Stimulated activated CD4-positive, alpha-beta T cell treated with anti-CD3 and anti-CD28 coated beads, Interleukin-4, amount 100 ng/mL, for 1 hour (primary cell): ENCODE measurements at regions not wholly inside any gene's neighbourhood (a gene's known extent, or its start where the extent isn't known, plus 50 kb on each side); places are given as distances from the start of the nearest gene placed in this dataset.
"Not testable (repeated sequence)": the region's sequence is repeated elsewhere in the genome, so short reads cannot be mapped to it uniquely, and the experiment has no call there.

Experiments used
- DNase-seq: peaks from one replicate; pipeline ENCODE4 v3.0.0-alpha.2; 2020

DNA sequence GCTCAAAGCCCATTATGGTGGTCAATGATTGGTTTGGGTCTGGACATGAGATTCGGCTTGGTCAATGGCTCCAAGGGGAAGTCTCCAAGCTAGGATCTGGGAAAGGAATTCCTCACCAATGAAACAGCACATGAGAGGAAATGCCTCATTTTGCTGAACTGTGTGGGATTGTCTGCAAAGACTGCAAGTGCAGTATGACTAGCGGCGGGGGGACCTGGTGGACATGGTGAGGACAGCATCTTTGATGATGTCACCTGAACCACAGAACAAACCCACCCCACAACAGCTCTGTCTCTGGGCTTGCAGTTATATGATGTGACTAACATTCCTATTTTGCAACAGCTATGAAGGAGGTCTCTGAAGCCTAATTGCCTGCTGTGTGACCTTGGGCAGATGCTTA is 50.6 kb upstream of the NKD1 start:
- no peak for DNase-seq

- no peak for DNase-seq
Measured at GRCh38 chr16:50496990-50497389, 51.2 kb upstream of the NKD1 start.

DNA sequence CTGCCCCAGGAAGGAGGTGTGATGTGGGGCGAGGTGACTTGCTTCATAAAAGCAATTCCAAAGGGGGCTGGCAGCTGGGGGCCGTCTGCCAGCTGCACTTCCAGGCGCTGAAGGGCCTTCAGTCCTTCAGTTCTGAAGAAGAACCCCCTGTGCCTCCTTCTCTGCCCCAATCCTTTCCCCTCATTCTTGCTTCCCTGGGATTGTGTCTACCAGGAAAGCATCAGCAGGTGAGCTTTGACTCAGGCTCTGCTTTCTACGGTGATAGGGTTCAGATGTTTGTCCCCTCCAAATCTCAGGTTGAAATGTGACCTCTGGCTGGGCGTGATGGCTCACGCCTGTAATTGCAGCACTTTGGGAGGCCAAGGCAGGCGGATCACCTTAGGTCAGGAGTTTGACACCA is 52.5 kb upstream of the NKD1 start:
- DNase-seq: no peak

GRCh38 chr16:50494501-50495491 is 53.4 kb upstream of the NKD1 start:
- no peak for DNase-seq

DNA sequence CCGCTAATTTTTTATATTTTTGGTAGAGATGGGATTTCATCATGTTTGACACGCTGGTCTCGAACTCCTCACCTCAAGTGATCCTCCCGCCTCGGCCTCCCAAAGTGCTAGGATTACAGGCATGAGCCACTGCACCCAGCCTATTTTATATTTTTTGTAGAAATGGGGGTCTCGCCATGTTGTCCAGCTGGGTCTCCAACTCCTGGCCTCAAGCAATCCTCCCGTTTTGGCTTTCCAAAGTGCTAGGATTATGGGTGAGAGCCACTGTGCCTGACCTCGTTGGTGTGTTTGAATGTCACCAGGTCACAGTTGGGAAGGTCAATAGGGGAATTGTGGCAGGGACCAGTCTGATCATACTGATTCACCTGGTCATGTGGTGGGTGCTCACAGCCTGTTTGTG is 56.7 kb upstream of the NKD1 start:
- DNase-seq: no peak

DNA sequence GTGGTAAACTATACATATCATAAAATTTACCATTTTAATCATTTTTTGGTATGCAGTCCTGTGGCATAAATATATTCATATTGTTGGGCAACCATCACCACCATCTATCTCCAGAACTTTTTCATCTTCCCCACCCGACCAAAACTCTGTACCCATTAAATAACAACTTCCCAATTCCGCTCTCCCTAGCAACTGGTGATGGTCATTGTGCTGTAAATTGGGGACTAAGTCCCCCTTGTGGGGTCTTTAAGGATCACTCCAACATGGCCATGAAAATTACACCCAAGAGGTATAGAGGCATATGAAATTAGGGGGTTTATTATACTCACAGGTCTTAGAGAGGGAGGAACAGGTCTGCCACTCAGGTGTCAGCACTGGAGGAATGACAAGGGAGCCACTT is 57.4 kb upstream of the NKD1 start:
- DNase-seq: no peak

- no peak for DNase-seq
Measured at GRCh38 chr16:50489182-50489581, 59.0 kb upstream of the NKD1 start.

GRCh38 chr16:50487528-50487927 is 60.7 kb upstream of the NKD1 start:
- no peak for DNase-seq

- DNase-seq: not testable (repeated sequence)
Measured at GRCh38 chr16:50486162-50486561, 62.0 kb upstream of the NKD1 start.

- no peak for DNase-seq
Measured at GRCh38 chr16:50485232-50485631, 63.0 kb upstream of the NKD1 start.

DNA sequence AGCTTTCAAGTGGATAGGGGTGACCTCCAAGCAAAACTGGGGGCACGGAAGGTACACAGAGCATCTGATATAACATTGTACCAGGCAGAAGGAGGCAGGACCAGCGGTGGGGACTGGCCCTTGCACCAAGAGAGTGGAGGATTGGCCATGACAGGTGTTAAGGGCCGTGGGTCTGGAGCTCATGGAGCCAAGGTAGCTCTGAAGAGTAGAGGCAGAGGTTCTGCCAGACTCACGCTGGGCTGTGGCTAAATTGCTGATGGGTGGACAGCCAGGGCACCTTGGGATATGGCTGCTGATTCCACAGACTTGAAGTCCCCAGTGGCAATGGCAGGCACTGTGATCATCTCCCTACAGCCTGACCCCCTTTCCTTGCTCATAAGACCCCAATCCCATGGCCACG is 65.9 kb upstream of the NKD1 start:
- no peak for DNase-seq

DNA sequence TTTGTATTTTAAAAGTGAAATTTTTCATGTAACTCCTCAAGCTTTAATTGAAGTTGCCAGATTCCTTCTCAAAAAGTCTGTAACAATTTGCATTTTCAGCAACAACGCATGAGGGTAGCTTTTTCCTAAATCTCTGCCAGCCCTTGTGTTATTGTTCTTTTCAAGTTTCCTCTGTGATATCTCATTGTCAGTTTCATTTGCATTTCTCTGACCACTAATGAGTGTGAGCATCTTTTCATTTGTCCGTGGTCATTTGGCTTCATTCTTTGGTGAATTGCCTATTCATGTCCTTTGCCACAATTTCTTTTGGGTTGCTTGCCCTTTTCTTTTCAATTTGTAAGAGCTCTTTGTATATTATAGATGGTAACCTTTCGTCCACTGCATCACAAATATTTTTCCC is 68.0 kb upstream of the NKD1 start:
- DNase-seq: no peak

DNA sequence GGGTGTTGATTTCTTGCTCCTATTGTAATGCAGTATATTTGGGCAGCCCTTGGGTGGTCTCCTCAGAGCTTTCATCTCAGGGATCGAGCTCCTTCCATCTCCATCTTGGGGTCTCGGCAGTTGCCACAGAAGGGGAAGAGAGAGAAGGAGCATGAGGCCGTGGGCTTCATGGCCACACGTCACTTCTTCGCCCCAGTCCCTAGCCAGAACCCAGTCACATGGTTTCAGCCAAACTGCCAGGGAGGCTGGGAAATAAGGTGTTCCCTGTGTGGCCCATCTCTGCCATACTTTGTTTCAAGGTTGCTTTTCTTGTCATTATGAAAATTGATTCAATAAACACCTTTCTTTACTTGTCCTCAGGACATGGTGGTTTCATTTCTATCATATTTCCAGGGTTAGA is 68.4 kb upstream of the NKD1 start:
- DNase-seq: no peak

DNA sequence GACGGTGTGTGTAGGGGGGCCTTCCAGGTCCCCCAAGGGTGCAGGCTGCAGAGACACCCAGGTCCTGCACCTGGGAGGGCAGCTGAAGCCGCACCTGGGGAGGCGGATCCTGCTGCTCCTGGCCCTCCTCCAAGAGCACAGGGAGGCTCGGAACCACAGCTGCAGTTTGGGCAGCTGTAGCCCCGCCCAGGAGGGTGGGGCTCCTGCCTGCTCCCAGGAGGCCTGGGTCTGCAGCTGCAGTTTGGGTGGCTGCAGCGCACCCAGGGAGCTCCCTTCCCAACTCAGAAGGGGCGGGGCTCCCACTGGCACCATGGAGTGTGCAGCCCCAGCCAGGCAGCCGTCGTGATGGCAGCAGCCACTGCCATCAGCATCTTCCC is 69.4 kb upstream of the NKD1 start:
- no peak for DNase-seq

DNA sequence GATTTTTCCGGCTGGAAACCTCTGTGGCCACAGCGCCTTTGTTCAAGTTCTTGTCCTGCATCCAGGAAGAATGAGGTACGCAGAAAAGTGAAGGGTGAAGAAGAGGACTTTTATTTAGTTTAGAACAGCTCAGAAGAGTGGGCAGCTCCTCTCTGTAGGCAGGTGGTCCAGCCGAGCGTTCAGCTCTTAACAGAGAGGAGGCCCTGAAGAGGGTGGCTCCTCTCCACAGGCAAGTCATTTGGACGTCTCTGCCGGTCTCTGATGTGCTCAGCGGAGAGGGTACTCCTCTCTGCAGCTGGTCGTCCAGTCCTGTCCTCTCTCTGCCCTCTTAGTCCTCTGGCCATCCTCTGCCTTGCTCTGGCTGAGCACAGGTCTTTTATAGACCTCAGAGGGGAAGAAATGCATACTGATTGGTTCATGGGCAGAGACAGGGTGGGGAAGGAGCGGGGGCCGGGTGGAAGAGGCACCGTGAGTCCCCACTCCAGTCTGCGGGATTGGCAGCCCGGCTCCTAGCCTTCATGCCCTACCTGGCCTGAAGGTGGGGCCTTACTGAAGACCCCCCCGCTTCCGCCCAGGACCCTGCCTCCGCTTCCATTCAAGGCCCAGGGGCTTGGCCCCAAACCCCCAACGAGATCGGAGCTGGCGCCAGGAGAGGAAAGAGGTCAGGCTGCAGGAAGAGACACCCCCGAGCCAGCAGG is 70.0 kb upstream of the NKD1 start:
- no peak for DNase-seq

DNA sequence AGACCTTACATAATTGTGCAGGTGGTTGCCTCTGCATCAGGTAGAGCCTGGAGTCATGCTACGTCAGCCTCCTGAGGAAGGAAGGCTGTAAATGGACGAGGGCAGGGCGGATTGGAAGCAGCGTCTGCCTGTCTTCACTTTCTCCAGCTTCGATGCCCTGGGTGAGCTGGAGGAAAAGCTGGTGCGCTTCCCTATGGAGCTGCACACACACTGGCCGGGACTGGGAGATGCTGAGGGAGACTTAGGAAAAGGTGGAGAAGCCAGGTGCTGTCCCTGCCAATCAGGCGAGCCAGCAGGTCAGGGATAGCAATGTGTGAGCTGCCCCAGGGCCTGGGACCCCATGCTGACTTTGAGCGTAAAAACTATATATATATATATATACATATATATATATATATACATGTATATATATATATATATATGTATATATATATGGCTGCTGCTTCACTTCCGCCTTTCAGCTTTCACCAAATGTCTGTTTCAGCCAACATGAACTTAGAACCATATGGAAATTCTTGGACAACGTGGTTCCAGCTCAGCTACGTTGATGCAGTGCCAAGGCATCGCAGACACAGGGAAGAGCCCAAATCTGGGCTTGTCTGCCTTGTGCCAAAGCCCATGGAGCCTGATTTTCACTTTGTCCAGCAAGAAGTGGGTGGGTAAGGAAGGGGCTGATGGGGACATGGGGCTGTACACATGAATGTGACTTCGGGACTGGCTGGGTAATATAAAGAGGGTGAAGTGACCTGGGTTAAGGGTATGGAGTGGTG is 71.5 kb upstream of the NKD1 start:
- DNase-seq: no peak

DNA sequence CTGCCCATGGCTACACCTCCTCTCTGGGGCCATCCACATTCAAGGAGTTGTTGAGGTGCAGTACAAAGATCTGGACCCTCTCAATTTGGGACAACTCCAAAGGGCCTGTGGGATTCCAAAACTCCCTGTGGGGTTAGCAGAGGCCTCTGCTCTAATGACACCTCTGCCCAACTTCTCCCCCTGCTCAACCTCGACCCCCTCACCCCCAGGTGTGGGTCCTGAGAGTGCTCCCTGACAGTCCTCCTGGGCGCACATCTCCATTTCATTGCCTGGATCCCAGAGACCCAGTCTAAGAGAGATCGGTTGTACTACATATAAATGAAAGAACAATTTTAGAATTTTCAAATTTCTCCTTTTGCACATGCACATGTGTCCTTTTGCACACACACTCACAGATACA is 73.0 kb upstream of the NKD1 start:
- DNase-seq: no peak

- DNase-seq: peak; percentile 9
Measured at GRCh38 chr16:50474138-50474537, 74.1 kb upstream of the NKD1 start.

- DNase-seq: no peak
Measured at GRCh38 chr16:50473356-50473945, 74.7 kb upstream of the NKD1 start.

DNA sequence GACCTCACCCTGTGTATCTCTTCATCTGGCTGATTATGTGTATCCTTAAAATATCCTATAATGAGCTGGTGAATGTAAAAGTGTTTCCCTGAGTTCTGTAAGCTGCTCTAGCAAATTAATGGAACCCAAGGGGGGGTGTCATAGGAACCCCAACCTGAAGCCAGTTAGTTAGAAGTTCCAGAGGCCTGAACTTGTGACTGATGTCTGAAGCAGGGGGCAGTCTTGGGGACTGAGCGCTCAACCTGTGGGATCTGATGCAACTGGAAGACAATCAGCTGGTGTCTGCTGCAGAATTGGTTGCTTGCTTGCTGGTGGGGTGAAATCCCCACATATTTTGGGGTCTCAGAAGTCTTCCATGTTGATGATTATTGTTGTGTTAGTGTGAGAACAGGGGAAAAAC is 75.7 kb upstream of the NKD1 start:
- DNase-seq: no peak

- DNase-seq: no peak
Measured at GRCh38 chr16:50470687-50471086, 77.5 kb upstream of the NKD1 start.

GRCh38 chr16:50469744-50470321 is 78.4 kb upstream of the NKD1 start:
- DNase-seq: no peak
